ENCODE measurements at regions not wholly inside any gene's neighbourhood (a gene's known extent, or its start where the extent isn't known, plus 50 kb on each side); places are given as distances from the start of the nearest gene placed in this dataset.
A peak's percentile ranks its signal among the peaks of the same experiment; 100 is the strongest.

DNA sequence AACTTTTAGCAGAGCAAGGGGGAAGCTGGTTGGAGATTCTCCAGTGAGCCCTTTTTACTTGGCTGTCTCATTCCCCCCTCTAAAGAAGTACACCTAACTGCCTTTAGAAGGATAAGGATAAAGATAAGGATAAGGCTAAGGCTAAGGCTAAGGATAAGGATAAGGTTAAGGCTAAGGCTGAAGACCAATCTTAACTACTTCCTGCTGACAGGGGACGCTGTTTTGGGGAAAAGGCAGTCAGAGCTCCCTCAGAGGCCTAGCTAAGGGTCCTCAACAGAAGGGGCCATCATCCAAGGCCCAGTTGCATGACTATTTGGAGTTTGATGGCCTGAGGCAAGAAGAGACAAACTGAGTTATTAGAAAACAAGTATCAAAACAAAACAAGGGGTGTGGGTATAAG, 94.3 kb upstream of the ARPP21 start:
- no peak overlapping the region for H3K27ac Mint-ChIP-seq
- TF ChIP-seq POLR2AphosphoS5 (IDR thresholded peaks at IDR 0.05; ENCODE audit: low read depth), result no peak
- peak in 1 of 2 experiments; percentile 32; a peak in 3 of 4 replicates for TF ChIP-seq CTCF (conservative IDR thresholded peaks at IDR 0.05; ENCODE audit: low read depth in 2 of 2)

DNA sequence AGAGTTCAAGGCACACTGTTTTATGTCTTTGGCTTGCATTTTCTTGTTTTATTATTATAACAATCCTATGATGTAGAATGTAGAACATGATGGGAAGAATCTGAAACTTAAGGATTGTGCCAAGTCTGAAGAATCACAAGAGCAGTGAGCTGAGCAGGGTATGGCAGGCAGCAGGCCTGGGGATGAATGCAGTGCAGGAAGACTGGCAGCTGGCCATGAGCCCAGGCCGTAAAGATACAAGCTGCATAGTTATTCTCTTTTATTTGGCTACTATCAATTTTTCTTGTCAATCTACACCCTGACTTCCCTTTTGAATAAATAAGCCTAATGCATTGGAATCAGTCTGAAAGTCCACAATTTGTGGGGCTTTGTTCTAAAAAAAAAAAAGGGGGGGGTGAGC, 89.6 kb upstream of the ARPP21 start:
- Histone ChIP-seq H3K27ac (ENCODE audit: low read depth) (no peak overlapping the region), H2AFZ (no peak overlapping the region), H3K27me3 (ENCODE audit: insufficient read depth) (no peaks in the 10 kb centered on the region), H3K9me2 (ENCODE audit: insufficient read depth) (peaks cover 8% of the 10 kb centered on the region; the same call in 1 of the 2 replicates), H3F3A (replicated peaks; ENCODE audit: low read depth) (no peaks in the 10 kb centered on the region), H3K79me2 (replicated peaks; ENCODE audit: insufficient read depth) (no peaks in the 10 kb centered on the region), H3K4me3 (no peak overlapping the region), H3K4me2 (no peak overlapping the region), H4K20me1 (replicated peaks; ENCODE audit: insufficient read depth) (no peaks in the 10 kb centered on the region), H3K4me1 (ENCODE audit: insufficient read depth) (no peaks in the 10 kb centered on the region), H3K36me3 (ENCODE audit: insufficient read depth) (no peaks in the 10 kb centered on the region)
- ATAC-seq (no peak), DNase-seq (ENCODE audit: low spot score) (no peak)
- H3K4me1 Mint-ChIP-seq, result no peaks in the 10 kb centered on the region
- no peaks in the 10 kb centered on the region for H3K36me3 Mint-ChIP-seq (ENCODE audit: low read depth)
- H3K4me3 Mint-ChIP-seq, result no peak overlapping the region
- H3K9me3 Mint-ChIP-seq, result no peaks in the 10 kb centered on the region
- no peaks in the 10 kb centered on the region for H3K27me3 Mint-ChIP-seq (ENCODE audit: insufficient read depth, low read depth, poor library complexity)
- no peak overlapping the region for H3K27ac Mint-ChIP-seq
- TF ChIP-seq ZNF114 (CRISPR knock-in tag; IDR thresholded peaks at IDR 0.05), result no peak
- TF ChIP-seq STAT1 (IDR thresholded peaks at IDR 0.05; ENCODE audit: unreplicated experiment), result no peak
- TF ChIP-seq CTCF (conservative IDR thresholded peaks at IDR 0.05; ENCODE audit: low read depth in 2 of 2), result no peak
- TF ChIP-seq POLR2AphosphoS5 (IDR thresholded peaks at IDR 0.05; ENCODE audit: low read depth), result no peak
- TF ChIP-seq EZH2phosphoT487 (IDR thresholded peaks at IDR 0.05; ENCODE audit: unreplicated experiment), result no peak
- no peak for TF ChIP-seq NANOG (IDR thresholded peaks at IDR 0.05; ENCODE audit: borderline replicate concordance)
- TF ChIP-seq ZNF462 (CRISPR knock-in tag; IDR thresholded peaks at IDR 0.05), result no peak
- no peak for TF ChIP-seq ZNF331 (CRISPR knock-in tag; IDR thresholded peaks at IDR 0.05; ENCODE audit: low read depth)
- no peak for TF ChIP-seq JUNB (IDR thresholded peaks at IDR 0.05; ENCODE audit: unreplicated experiment)
- TF ChIP-seq EZH2 (IDR thresholded peaks at IDR 0.05; ENCODE audit: low read depth, unreplicated experiment), result no peak
- TF ChIP-seq, protein P1, sequence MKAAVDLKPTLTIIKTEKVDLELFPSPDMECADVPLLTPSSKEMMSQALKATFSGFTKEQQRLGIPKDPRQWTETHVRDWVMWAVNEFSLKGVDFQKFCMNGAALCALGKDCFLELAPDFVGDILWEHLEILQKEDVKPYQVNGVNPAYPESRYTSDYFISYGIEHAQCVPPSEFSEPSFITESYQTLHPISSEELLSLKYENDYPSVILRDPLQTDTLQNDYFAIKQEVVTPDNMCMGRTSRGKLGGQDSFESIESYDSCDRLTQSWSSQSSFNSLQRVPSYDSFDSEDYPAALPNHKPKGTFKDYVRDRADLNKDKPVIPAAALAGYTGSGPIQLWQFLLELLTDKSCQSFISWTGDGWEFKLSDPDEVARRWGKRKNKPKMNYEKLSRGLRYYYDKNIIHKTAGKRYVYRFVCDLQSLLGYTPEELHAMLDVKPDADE (IDR thresholded peaks at IDR 0.05), result no peak

More for the DNA sequence above, 94.3 kb upstream of the ARPP21 start:
- Histone ChIP-seq H2AFZ (no peak overlapping the region), H3K36me3 (ENCODE audit: insufficient read depth) (no peaks in the 10 kb centered on the region), H3K4me3 (no peak overlapping the region), H3K27ac (ENCODE audit: low read depth) (no peak overlapping the region), H3K4me1 (ENCODE audit: insufficient read depth) (no peaks in the 10 kb centered on the region), H3F3A (replicated peaks; ENCODE audit: low read depth) (no peaks in the 10 kb centered on the region), H3K9me2 (ENCODE audit: insufficient read depth) (peaks cover 3% of the 10 kb centered on the region; the same call in 1 of the 2 replicates), H4K20me1 (replicated peaks; ENCODE audit: insufficient read depth) (no peaks in the 10 kb centered on the region), H3K27me3 (ENCODE audit: insufficient read depth) (no peaks in the 10 kb centered on the region), H3K79me2 (replicated peaks; ENCODE audit: insufficient read depth) (no peaks in the 10 kb centered on the region), H3K4me2 (no peak overlapping the region)
- no peaks in the 10 kb centered on the region for H3K9me3 Mint-ChIP-seq
- no peak for ATAC-seq
- H3K36me3 Mint-ChIP-seq (ENCODE audit: low read depth), result no peaks in the 10 kb centered on the region
- H3K4me1 Mint-ChIP-seq, result no peaks in the 10 kb centered on the region
- H3K27me3 Mint-ChIP-seq (ENCODE audit: insufficient read depth, low read depth, poor library complexity), result no peaks in the 10 kb centered on the region
- no peak overlapping the region for H3K4me3 Mint-ChIP-seq
- DNase-seq (ENCODE audit: low spot score), result peak; percentile 8

All from GM23338 (cell line).